CD4-positive, alpha-beta memory T cell (primary cell): ENCODE measurements at regions not wholly inside any gene's neighbourhood (a gene's known extent, or its start where the extent isn't known, plus 50 kb on each side); places are given as distances from the start of the nearest gene placed in this dataset.

Experiments
- CTCF ChIA-PET: fragments of 350-600 bp; sonication (Branson Sonifier 250); formaldehyde crosslinking; loops from one replicate; lab custom pipeline; 2021; ENCODE audit warnings: inconsistent platforms; ENCODE audit not compliant: partially characterized antibody; lab: Charles Lee
- POLR2A ChIA-PET: fragments of 350-600 bp; sonication (Branson Sonifier 250); formaldehyde crosslinking; loops from one replicate; lab custom pipeline; 2021; ENCODE audit not compliant: partially characterized antibody; lab: Charles Lee
- DNase-seq, 5 donors: peaks; one replicate each; pipeline versions ENCODE4 v3.0.0 to v3.0.0-alpha.2; 2020 to 2022; ENCODE audit warnings: mixed read lengths in 1 of 5
- H3K27ac ChIP-seq: one replicate; pipeline ENCODE4 v1.7.0; 2013; ENCODE audit warnings: low read depth, low read length
- H3K27me3 ChIP-seq: 2 replicates; pipeline ENCODE4 v1.7.0; 2013; ENCODE audit warnings: mild to moderate bottlenecking, low read length, moderate library complexity; ENCODE audit not compliant: insufficient read depth
- H3K36me3 ChIP-seq: 2 replicates; pipeline ENCODE4 v1.7.0; 2013; ENCODE audit warnings: mild to moderate bottlenecking, low read length, moderate library complexity; ENCODE audit not compliant: insufficient read depth
- H3K4me1 ChIP-seq: 2 replicates; pipeline ENCODE4 v1.7.0; 2013; ENCODE audit warnings: mild to moderate bottlenecking, low read length, moderate library complexity; ENCODE audit not compliant: insufficient read depth
- H3K4me3 ChIP-seq, 2 donors: one replicate each; pipeline ENCODE4 v1.7.0; 2013; ENCODE audit warnings: low read length in 2 of 2, mild to moderate bottlenecking in 1 of 2
- H3K9me3 ChIP-seq, 2 donors: one replicate each; pipeline ENCODE4 v1.7.0; 2013; ENCODE audit warnings: low read length in 2 of 2, control low read depth in 1 of 2; ENCODE audit not compliant: control insufficient read depth in 1 of 2
- H3K27ac Mint-ChIP-seq, 7 donors: one replicate each; pipeline ENCODE4 v1.8.0; 2020 to 2021; ENCODE audit warnings: mixed read lengths in 7 of 7, mild to moderate bottlenecking in 6 of 7, inconsistent platforms in 3 of 7, moderate library complexity in 3 of 7
- H3K27me3 Mint-ChIP-seq, 2 donors: one replicate each; pipeline ENCODE4 v1.8.0; 2020 to 2021; ENCODE audit warnings: mixed read lengths in 2 of 2
- H3K36me3 Mint-ChIP-seq, 2 donors: one replicate each; pipeline ENCODE4 v1.8.0; 2020 to 2021; ENCODE audit warnings: mixed read lengths in 2 of 2, inconsistent platforms in 1 of 2, mild to moderate bottlenecking in 1 of 2
- H3K4me1 Mint-ChIP-seq, 4 donors: one replicate each; pipeline ENCODE4 v1.8.0; 2020 to 2021; ENCODE audit warnings: mixed read lengths in 4 of 4, mild to moderate bottlenecking in 1 of 4
- H3K4me3 Mint-ChIP-seq, 8 donors: one replicate each; pipeline ENCODE4 v1.8.0; 2020 to 2021; ENCODE audit warnings: mixed read lengths in 8 of 8, mild to moderate bottlenecking in 7 of 8, moderate library complexity in 6 of 8, inconsistent platforms in 3 of 8
- H3K9me3 Mint-ChIP-seq, 8 donors: one replicate each; pipeline ENCODE4 v1.8.0; 2020 to 2021; ENCODE audit warnings: mixed read lengths in 8 of 8, mild to moderate bottlenecking in 5 of 8, inconsistent platforms in 3 of 8, moderate library complexity in 1 of 8
- intact Hi-C: fragments of 100-400 bp; cut with micrococcal nuclease; formaldehyde crosslinking; loops from one replicate; pipeline ENCODE4 v1.15.1; 2023

DNA sequence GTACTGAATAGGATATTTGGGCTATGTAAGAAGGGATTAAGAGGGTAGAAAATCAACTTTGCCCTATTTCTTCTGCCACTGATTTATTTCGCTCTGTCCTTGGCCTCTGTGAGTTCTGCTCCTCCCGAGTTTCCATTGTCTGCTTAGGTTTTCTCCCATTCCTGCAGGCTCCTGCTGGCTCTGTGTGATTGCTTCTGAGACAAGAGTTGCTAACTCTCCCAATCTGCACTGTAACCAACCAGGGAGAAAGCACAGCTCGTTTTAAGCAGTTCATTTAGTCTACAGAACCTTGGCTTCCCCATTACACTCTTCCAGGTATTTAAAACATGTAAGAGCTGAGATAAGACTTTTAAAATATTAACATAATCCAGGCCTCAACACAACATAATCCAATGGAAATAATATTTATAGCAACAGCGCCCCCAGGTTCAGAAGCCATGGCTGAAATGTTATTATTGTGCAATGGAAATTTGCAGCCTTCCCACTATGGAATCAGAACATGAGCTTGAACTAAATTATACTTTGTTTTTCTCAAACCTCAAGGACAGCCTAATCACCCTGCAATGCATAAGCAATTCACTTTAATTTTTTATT lies 203.5 kb downstream of the ERCC6L2 start:
- Mint-ChIP-seq H3K9me3 (no peaks in the 10 kb centered on the region), H3K4me1 (peaks cover 0 to 6% (median 5%) of the 10 kb centered on the region in 4 donors), H3K27ac (no peak overlapping the region), H3K4me3 (no peak overlapping the region), H3K36me3 (no peaks in the 10 kb centered on the region), H3K27me3 (peaks cover 5 to 7% of the 10 kb centered on the region in 2 donors)
- no peak overlapping the region for H3K27ac ChIP-seq
- no peaks in the 10 kb centered on the region for H3K36me3 ChIP-seq
- H3K4me3 ChIP-seq: no peak overlapping the region
- ChIA-PET POLR2A (interaction anchor here (0.7 kb wide), 1 partner anchor 54 kb away, joined by 4 read pairs; no protein-coding TSS in a partner anchor), CTCF (no interaction called here)
- H3K9me3 ChIP-seq: no peaks in the 10 kb centered on the region
- H3K27me3 ChIP-seq: no peaks in the 10 kb centered on the region
- no peak for DNase-seq
- H3K4me1 ChIP-seq: no peaks in the 10 kb centered on the region
- intact Hi-C loops: no loop called here

DNA sequence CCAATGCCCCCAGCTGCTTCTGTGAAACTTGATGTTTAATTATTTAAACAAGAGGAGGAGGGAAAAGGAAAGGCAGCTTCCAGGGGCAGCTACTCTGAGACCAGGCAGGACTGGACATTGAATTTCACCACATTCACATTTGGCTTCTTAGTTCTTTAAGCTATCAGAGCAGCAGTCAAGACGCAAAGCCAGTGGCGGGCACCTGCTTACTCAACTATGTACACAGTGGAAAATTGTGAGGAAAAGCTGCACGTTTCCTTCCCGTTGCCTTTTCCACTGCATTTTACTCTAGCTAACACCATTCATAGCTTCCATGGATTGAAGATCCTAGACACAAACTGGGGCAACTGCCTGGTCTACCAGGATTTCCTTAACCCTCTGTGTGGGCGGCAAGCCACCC lies 200.3 kb downstream of the ERCC6L2 start:
- intact Hi-C loops: no loop called here
- Histone ChIP-seq H3K4me3 (no peak overlapping the region), H3K4me1 (no peaks in the 10 kb centered on the region), H3K27me3 (no peaks in the 10 kb centered on the region), H3K9me3 (no peaks in the 10 kb centered on the region), H3K36me3 (no peaks in the 10 kb centered on the region), H3K27ac (no peak overlapping the region)
- H3K36me3 Mint-ChIP-seq: no peaks in the 10 kb centered on the region
- ChIA-PET POLR2A (no interaction called here), CTCF (no interaction called here)
- no peak overlapping the region for H3K4me3 Mint-ChIP-seq
- H3K9me3 Mint-ChIP-seq: no peaks in the 10 kb centered on the region
- no peak overlapping the region for H3K27ac Mint-ChIP-seq
- H3K4me1 Mint-ChIP-seq: peaks cover 0 to 6% (median 5%) of the 10 kb centered on the region in 4 donors
- H3K27me3 Mint-ChIP-seq: peaks cover 2 to 5% of the 10 kb centered on the region in 2 donors
- no peak for DNase-seq

GRCh38 chr9:96075111-96075510 lies 199.6 kb downstream of the ERCC6L2 start:
- ChIA-PET CTCF (no interaction called here), POLR2A (no interaction called here)
- Histone ChIP-seq H3K27me3 (no peaks in the 10 kb centered on the region), H3K36me3 (no peaks in the 10 kb centered on the region), H3K9me3 (no peaks in the 10 kb centered on the region), H3K4me1 (no peaks in the 10 kb centered on the region), H3K4me3 (no peak overlapping the region), H3K27ac (no peak overlapping the region)
- Mint-ChIP-seq H3K27ac (peak overlapping the region in 2 of 7 donors; percentile 12 to 57), H3K4me3 (peak overlapping the region in 1 of 8 donors; percentile 29), H3K36me3 (no peaks in the 10 kb centered on the region), H3K27me3 (peaks cover 2 to 5% of the 10 kb centered on the region in 2 donors), H3K4me1 (peaks cover 0 to 6% (median 5%) of the 10 kb centered on the region in 4 donors), H3K9me3 (no peaks in the 10 kb centered on the region)
- DNase-seq: no peak
- intact Hi-C loops: no loop called here

- H3K27ac Mint-ChIP-seq: no peak overlapping the region
- Histone ChIP-seq H3K27me3 (no peaks in the 10 kb centered on the region), H3K9me3 (no peaks in the 10 kb centered on the region), H3K4me1 (no peaks in the 10 kb centered on the region), H3K4me3 (no peak overlapping the region), H3K27ac (no peak overlapping the region), H3K36me3 (no peaks in the 10 kb centered on the region)
- H3K4me3 Mint-ChIP-seq: no peak overlapping the region
- ChIA-PET CTCF (no interaction called here), POLR2A (no interaction called here)
- intact Hi-C loops: no loop called here
- no peak for DNase-seq
- no peaks in the 10 kb centered on the region for H3K9me3 Mint-ChIP-seq
- H3K36me3 Mint-ChIP-seq: no peaks in the 10 kb centered on the region
- H3K27me3 Mint-ChIP-seq: peaks cover 2 to 7% of the 10 kb centered on the region in 2 donors
- peaks cover 0 to 6% (median 5%) of the 10 kb centered on the region in 4 donors for H3K4me1 Mint-ChIP-seq
Observed at GRCh38 chr9:96073531-96074480, 198.3 kb downstream of the ERCC6L2 start.

GRCh38 chr9:96072930-96073329 lies 197.4 kb downstream of the ERCC6L2 start:
- H3K36me3 ChIP-seq: no peaks in the 10 kb centered on the region
- no peak for DNase-seq
- Mint-ChIP-seq H3K4me1 (peaks cover 0 to 6% (median 5%) of the 10 kb centered on the region in 4 donors), H3K27me3 (peaks cover 2 to 7% of the 10 kb centered on the region in 2 donors), H3K27ac (no peak overlapping the region), H3K36me3 (no peaks in the 10 kb centered on the region), H3K9me3 (no peaks in the 10 kb centered on the region), H3K4me3 (no peak overlapping the region)
- H3K9me3 ChIP-seq: no peaks in the 10 kb centered on the region
- H3K4me3 ChIP-seq: no peak overlapping the region
- ChIA-PET POLR2A (no interaction called here), CTCF (no interaction called here)
- no peaks in the 10 kb centered on the region for H3K27me3 ChIP-seq
- H3K27ac ChIP-seq: no peak overlapping the region
- H3K4me1 ChIP-seq: no peaks in the 10 kb centered on the region
- intact Hi-C loops: no loop called here

DNA sequence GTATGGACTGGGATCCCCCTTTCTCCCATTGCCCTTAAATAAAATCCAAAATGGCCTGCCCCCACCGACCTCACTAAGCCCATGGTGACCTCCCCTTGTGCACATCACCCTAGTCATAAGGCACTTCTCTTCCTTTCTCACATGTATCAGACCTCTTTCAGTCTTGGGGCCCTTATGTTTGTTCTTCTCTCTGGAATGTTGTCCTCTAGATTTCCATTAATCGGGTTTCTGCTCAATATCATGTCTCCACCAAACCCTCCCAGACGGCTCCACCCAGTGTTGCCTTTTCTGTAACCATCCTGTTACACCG lies 196.3 kb downstream of the ERCC6L2 start:
- no peaks in the 10 kb centered on the region for H3K9me3 Mint-ChIP-seq
- ChIA-PET CTCF (no interaction called here), POLR2A (no interaction called here)
- no peaks in the 10 kb centered on the region for H3K9me3 ChIP-seq
- no peak overlapping the region for H3K27ac Mint-ChIP-seq
- H3K4me1 ChIP-seq: no peaks in the 10 kb centered on the region
- no peaks in the 10 kb centered on the region for H3K36me3 Mint-ChIP-seq
- H3K27ac ChIP-seq: no peak overlapping the region
- no peak for DNase-seq
- peaks cover 0 to 6% (median 5%) of the 10 kb centered on the region in 4 donors for H3K4me1 Mint-ChIP-seq
- intact Hi-C loops: no loop called here
- no peaks in the 10 kb centered on the region for H3K27me3 ChIP-seq
- no peak overlapping the region for H3K4me3 ChIP-seq
- no peak overlapping the region for H3K4me3 Mint-ChIP-seq
- no peaks in the 10 kb centered on the region for H3K36me3 ChIP-seq
- peaks cover 2 to 7% of the 10 kb centered on the region in 2 donors for H3K27me3 Mint-ChIP-seq

DNA sequence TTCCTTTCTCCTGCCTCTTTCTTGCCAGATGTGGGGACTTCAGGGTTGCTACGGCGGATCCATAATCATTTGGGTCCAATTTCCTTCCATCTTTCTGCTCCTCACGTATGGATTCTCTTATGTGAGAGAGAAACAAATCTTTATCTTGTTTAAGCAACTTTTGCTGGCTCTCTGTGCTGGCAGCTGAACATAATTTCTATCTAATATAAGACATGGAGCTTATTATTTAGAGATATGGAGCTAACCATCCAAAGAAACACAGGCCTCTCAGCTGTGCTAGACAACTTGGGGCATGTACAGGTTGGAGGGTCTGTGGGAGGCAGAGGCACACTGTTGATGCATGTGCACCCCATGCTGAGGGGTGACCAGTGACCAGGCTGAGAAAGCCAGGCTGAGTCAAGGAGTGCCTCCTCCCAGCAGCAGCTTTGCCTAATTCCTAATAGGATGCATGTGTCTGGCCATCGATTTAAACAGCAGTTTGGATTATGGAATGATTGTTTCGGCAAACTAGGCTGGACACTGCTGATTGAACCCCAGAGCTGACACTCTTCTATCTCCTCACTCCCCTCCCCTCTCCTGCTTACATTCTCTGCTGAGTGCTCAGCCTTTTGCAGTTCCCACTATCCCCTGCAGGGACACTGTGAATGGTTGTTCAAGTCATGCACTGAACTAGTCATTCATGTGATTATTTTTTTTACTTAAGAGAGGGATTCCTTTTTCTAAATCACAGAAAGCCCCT lies 195.8 kb downstream of the ERCC6L2 start:
- intact Hi-C loops: no loop called here

More for the DNA sequence above, 195.8 kb downstream of the ERCC6L2 start:
- H3K36me3 ChIP-seq: no peaks in the 10 kb centered on the region
- H3K4me3 ChIP-seq: no peak overlapping the region
- H3K9me3 ChIP-seq: no peaks in the 10 kb centered on the region
- no peak overlapping the region for H3K27ac Mint-ChIP-seq
- no peaks in the 10 kb centered on the region for H3K9me3 Mint-ChIP-seq
- ChIA-PET CTCF (no interaction called here), POLR2A (no interaction called here)
- H3K27ac ChIP-seq: no peak overlapping the region
- H3K27me3 ChIP-seq: no peaks in the 10 kb centered on the region
- DNase-seq: no peak
- H3K36me3 Mint-ChIP-seq: no peaks in the 10 kb centered on the region
- H3K4me1 Mint-ChIP-seq: peaks cover 0 to 6% (median 5%) of the 10 kb centered on the region in 4 donors
- no peak overlapping the region for H3K4me3 Mint-ChIP-seq
- H3K4me1 ChIP-seq: no peaks in the 10 kb centered on the region
- peaks cover 2 to 7% of the 10 kb centered on the region in 2 donors for H3K27me3 Mint-ChIP-seq
